IMR-90 (cell line): ENCODE measurements at regions not wholly inside any gene's neighbourhood (a gene's known extent, or its start where the extent isn't known, plus 50 kb on each side); places are given as distances from the start of the nearest gene placed in this dataset.

Experiments used
- ATAC-seq: fragments of 200-7000 bp; cut with Tn5 transposase; 2 replicates; pipeline ENCODE4 v1.9.1; 2020; ENCODE audit warnings: low read depth, mild to moderate bottlenecking, moderate library complexity
- BruUV-seq: library from RNA; stranded (reverse); fragments of 400-500 nt; replicated peaks from 2 replicates; lab custom pipeline; 2021; lab: Mats Ljungman, UMichigan
- CTCF ChIA-PET: fragments of 300-600 bp; formaldehyde crosslinking; extraction: SDS; loops from one replicate; lab custom pipeline; 2021; ENCODE audit warnings: antibody characterized with exemption; lab: Yijun Ruan, JAX
- POLR2A ChIA-PET: fragments of 300-600 bp; sonication (Branson Sonifier 250); formaldehyde crosslinking; loops from one replicate; lab custom pipeline; 2022; ENCODE audit warnings: antibody characterized with exemption; ENCODE audit not compliant: unreplicated experiment; lab: Charles Lee
- DNase-seq: peaks from one replicate; pipeline ENCODE4 v3.0.0; 2013
- H2AFZ ChIP-seq: replicated peaks from 2 replicates; pipeline ENCODE3; 2013; ENCODE audit warnings: low read length, mild to moderate bottlenecking; ENCODE audit not compliant: poor library complexity
- H2AK5ac ChIP-seq: 2 replicates; pipeline ENCODE4 v1.6.1; 2013; ENCODE audit warnings: low read depth, low read length, inconsistent platforms
- H2AK9ac ChIP-seq: replicated peaks from 2 replicates; pipeline ENCODE3; 2013; ENCODE audit warnings: mild to moderate bottlenecking, low read depth, low read length, moderate library complexity; ENCODE audit not compliant: poor library complexity
- H2BK120ac ChIP-seq: 2 replicates; pipeline ENCODE4 v1.6.1; 2013; ENCODE audit warnings: low read depth, low read length, inconsistent platforms
- H2BK15ac ChIP-seq: 3 replicates; pipeline ENCODE4 v1.6.1; 2013; ENCODE audit warnings: low read depth, low read length, inconsistent platforms
- H2BK20ac ChIP-seq: 2 replicates; pipeline ENCODE4 v1.6.1; 2013; ENCODE audit warnings: low read depth, mild to moderate bottlenecking, inconsistent platforms, low read length, moderate library complexity
- H2BK5ac ChIP-seq: 2 replicates; pipeline ENCODE4 v1.6.1; 2013; ENCODE audit warnings: mild to moderate bottlenecking, low read depth, low read length, inconsistent platforms; ENCODE audit not compliant: poor library complexity, severe bottlenecking
- H3K14ac ChIP-seq: replicated peaks from 2 replicates; pipeline ENCODE4 v1.6.1; 2013; ENCODE audit warnings: low read depth, low read length, inconsistent platforms
- H3K18ac ChIP-seq: 2 replicates; pipeline ENCODE4 v1.6.1; 2013; ENCODE audit warnings: low read depth, low read length, control low read depth
- H3K23ac ChIP-seq: 2 replicates; pipeline ENCODE4 v1.6.1; 2013; ENCODE audit warnings: low read depth, low read length, inconsistent platforms
- H3K27ac ChIP-seq: 2 replicates; pipeline ENCODE4 v1.5.1; 2013; ENCODE audit warnings: mild to moderate bottlenecking, control low read depth, low read length; ENCODE audit not compliant: insufficient read depth
- H3K27me3 ChIP-seq: 2 replicates; pipeline ENCODE4 v1.6.1; 2013; ENCODE audit warnings: low read length; ENCODE audit not compliant: control insufficient read depth, insufficient read depth
- H3K36me3 ChIP-seq: 2 replicates; pipeline ENCODE4 v1.6.1; 2013; ENCODE audit warnings: low read length, mixed read lengths; ENCODE audit not compliant: control insufficient read depth, insufficient read depth
- H3K4ac ChIP-seq: 2 replicates; pipeline ENCODE4 v1.6.1; 2013; ENCODE audit warnings: low read depth, low read length, inconsistent platforms
- H3K4me1 ChIP-seq: 2 replicates; pipeline ENCODE4 v1.6.1; 2013; ENCODE audit warnings: low read length, mixed read lengths; ENCODE audit not compliant: control insufficient read depth, insufficient read depth
- H3K4me2 ChIP-seq: 2 replicates; pipeline ENCODE4 v1.6.1; 2013; ENCODE audit warnings: low read depth, mild to moderate bottlenecking, control low read depth, low read length, moderate library complexity
- H3K4me3 ChIP-seq: 2 replicates; pipeline ENCODE4 v1.5.1; 2013; ENCODE audit warnings: low read depth, mild to moderate bottlenecking, control low read depth, low read length, moderate library complexity; ENCODE audit not compliant: insufficient read depth
- H3K56ac ChIP-seq: 2 replicates; pipeline ENCODE4 v1.6.1; 2013; ENCODE audit warnings: low read length, inconsistent platforms; ENCODE audit not compliant: insufficient read depth; ENCODE audit errors: extremely low read depth
- H3K79me1 ChIP-seq, 2 experiments: 2 replicates each; pipeline ENCODE4 v1.6.1; 2013; ENCODE audit warnings: low read length in 2 of 2, inconsistent platforms in 1 of 2, low read depth in 1 of 2
- H3K9ac ChIP-seq: 2 replicates; pipeline ENCODE4 v1.6.1; 2013; ENCODE audit warnings: low read depth, low read length, control low read depth
- H3K9me1 ChIP-seq: 2 replicates; pipeline ENCODE4 v1.6.1; 2013; ENCODE audit warnings: low read length, inconsistent platforms; ENCODE audit not compliant: insufficient read depth
- H3K9me3 ChIP-seq: 2 replicates; pipeline ENCODE4 v1.6.1; 2013; ENCODE audit warnings: low read length; ENCODE audit not compliant: control insufficient read depth, insufficient read depth
- H4K20me1 ChIP-seq: 2 replicates; pipeline ENCODE4 v1.6.1; 2013; ENCODE audit warnings: low read length, inconsistent platforms; ENCODE audit not compliant: insufficient read depth
- H4K5ac ChIP-seq: 2 replicates; pipeline ENCODE4 v1.6.1; 2013; ENCODE audit warnings: mild to moderate bottlenecking, low read depth, low read length, control low read depth
- H4K8ac ChIP-seq, 2 experiments: 2 replicates each; pipeline ENCODE4 v1.6.1; 2013; ENCODE audit warnings: low read depth in 2 of 2, low read length in 2 of 2, control low read depth in 1 of 2, inconsistent platforms in 1 of 2
- H4K91ac ChIP-seq: 2 replicates; pipeline ENCODE4 v1.6.1; 2013; ENCODE audit warnings: low read depth, low read length, inconsistent platforms; ENCODE audit not compliant: insufficient read depth
- BHLHE40 ChIP-seq: fragments of 150-350 bp; IDR thresholded peaks from 2 replicates; pipeline ENCODE4 v1.6.1; 2016; ENCODE audit warnings: mild to moderate bottlenecking, low read depth, low read length
- CEBPB ChIP-seq: IDR thresholded peaks from 2 replicates; pipeline ENCODE4 v1.6.1; 2012; ENCODE audit warnings: low read depth, low read length, improper control_type of control experiment
- CTCF ChIP-seq: conservative IDR thresholded peaks from 2 replicates; pipeline ENCODE4 v1.5.1; 2012; ENCODE audit warnings: mild to moderate bottlenecking, low read depth, low read length, improper control_type of control experiment
- FOS ChIP-seq: fragments of 150-350 bp; IDR thresholded peaks from 2 replicates; pipeline ENCODE4 v1.6.1; 2016; ENCODE audit warnings: low read depth, low read length
- MAFK ChIP-seq: IDR thresholded peaks from 2 replicates; pipeline ENCODE4 v1.6.1; 2012; ENCODE audit warnings: low read depth, low read length, improper control_type of control experiment
- MAZ ChIP-seq: IDR thresholded peaks from 2 replicates; pipeline ENCODE4 v1.6.1; 2012; ENCODE audit warnings: low read depth, mild to moderate bottlenecking, low read length, improper control_type of control experiment, moderate library complexity, borderline replicate concordance
- NFE2L2 ChIP-seq: fragments of 150-350 bp; IDR thresholded peaks from 2 replicates; pipeline ENCODE4 v1.6.1; 2016; ENCODE audit warnings: low read depth, mild to moderate bottlenecking, low read length
- RAD21 ChIP-seq: IDR thresholded peaks from 2 replicates; pipeline ENCODE4 v1.6.1; 2012; ENCODE audit warnings: low read length, improper control_type of control experiment
- RFX5 ChIP-seq: IDR thresholded peaks from 2 replicates; pipeline ENCODE4 v1.8.0; 2012; ENCODE audit warnings: low read depth, mild to moderate bottlenecking, low read length, moderate library complexity
- SMC3 ChIP-seq: fragments of 150-350 bp; IDR thresholded peaks from 2 replicates; pipeline ENCODE4 v1.6.1; 2016; ENCODE audit warnings: low read depth, mild to moderate bottlenecking, antibody characterized with exemption, low read length, moderate library complexity
- USF2 ChIP-seq: fragments of 150-350 bp; IDR thresholded peaks from 2 replicates; pipeline ENCODE4 v1.6.1; 2017; ENCODE audit warnings: mild to moderate bottlenecking, antibody characterized with exemption, low read length, low read depth
- WGBS, 2 experiments: methylation state at CpG; one replicate each; pipeline versions ENCODE4 v1.1.5 to v1.1.7; 2013; ENCODE audit warnings: missing lambda C conversion rate in 2 of 2; ENCODE audit not compliant: insufficient read length in 1 of 2; ENCODE audit errors: extremely low coverage in 2 of 2; 5-methylcytosine and 5-hydroxymethylcytosine counted together
- dilution Hi-C: fragments of 300-500 bp; cut with HindIII; formaldehyde crosslinking; loops from one replicate; pipeline ENCODE4 v1.14.3; 2018; ENCODE audit warnings: low sequenced_read_pairs; ENCODE audit not compliant: unreplicated experiment
- in situ Hi-C: fragments of 300-500 bp; cut with MboI; formaldehyde crosslinking; loops from 3 replicates; pipeline ENCODE4 v1.14.3; 2019; ENCODE audit warnings: low sequenced_read_pairs, inconsistent platforms, mixed read lengths
- intact Hi-C: fragments of 100-400 bp; cut with micrococcal nuclease; formaldehyde crosslinking; loops from 2 replicates; pipeline ENCODE4 v1.10.0; 2022
- TF ChIP-seq, protein P1 (sequence below): fragments of 150-350 bp; IDR thresholded peaks from 2 replicates; pipeline ENCODE4 v1.6.1; 2016; ENCODE audit warnings: low read depth, mild to moderate bottlenecking, low read length, moderate library complexity, borderline replicate concordance

DNA sequence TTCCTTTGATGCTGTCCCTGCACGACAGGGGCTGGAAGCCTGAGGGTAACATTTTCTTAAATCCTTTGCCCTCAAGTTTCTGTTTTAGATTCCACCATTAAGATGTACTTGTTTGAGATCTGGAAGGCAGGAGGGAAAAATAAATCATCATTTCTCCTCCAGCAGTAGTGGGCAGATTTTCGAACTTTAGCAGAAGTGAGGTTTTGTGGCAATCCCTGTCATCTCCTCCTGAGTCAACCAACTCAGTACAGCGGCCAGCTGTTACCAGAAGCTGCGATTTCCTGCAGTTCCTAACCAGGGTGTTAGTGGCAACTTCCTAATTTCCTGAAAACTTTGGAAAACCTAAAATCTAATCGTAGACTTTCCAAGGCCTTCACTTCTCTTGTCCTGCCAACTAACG is 517.2 kb upstream of the ACVR2A start:
- Histone ChIP-seq H2BK15ac (no peak overlapping the region), H3K9ac (no peak overlapping the region), H2AFZ (no peak overlapping the region), H3K18ac (no peak overlapping the region), H4K5ac (no peak overlapping the region), H3K27ac (no peak overlapping the region), H3K79me1 (no peaks in the 10 kb centered on the region), H4K8ac (no peak overlapping the region), H3K4me2 (no peak overlapping the region), H3K9me1 (no peaks in the 10 kb centered on the region), H3K56ac (no peak overlapping the region), H3K4me3 (no peak overlapping the region), H2BK120ac (no peak overlapping the region), H3K36me3 (no peaks in the 10 kb centered on the region), H2AK5ac (no peak overlapping the region), H3K4ac (no peak overlapping the region), H2BK20ac (no peak overlapping the region), H2BK5ac (no peak overlapping the region), H4K20me1 (no peaks in the 10 kb centered on the region), H3K27me3 (no peaks in the 10 kb centered on the region), H3K14ac (no peak overlapping the region), H2AK9ac (no peak overlapping the region), H3K4me1 (no peaks in the 10 kb centered on the region), H3K23ac (no peak overlapping the region), H3K9me3 (no peaks in the 10 kb centered on the region), H4K91ac (no peak overlapping the region)
- ChIA-PET CTCF (no interaction called here), POLR2A (no interaction called here)
- WGBS, 2 experiments, result 71% methylated on average over 2 of the region's 6 CpGs; no CpG with 5 or more reads in 1 of the 2 experiments
- ATAC-seq, result no peak
- TF ChIP-seq CEBPB, result no peak
- no peak for TF ChIP-seq SMC3
- TF ChIP-seq BHLHE40, result no peak
- no peak for TF ChIP-seq USF2
- TF ChIP-seq CTCF, result no peak
- TF ChIP-seq, protein P1, sequence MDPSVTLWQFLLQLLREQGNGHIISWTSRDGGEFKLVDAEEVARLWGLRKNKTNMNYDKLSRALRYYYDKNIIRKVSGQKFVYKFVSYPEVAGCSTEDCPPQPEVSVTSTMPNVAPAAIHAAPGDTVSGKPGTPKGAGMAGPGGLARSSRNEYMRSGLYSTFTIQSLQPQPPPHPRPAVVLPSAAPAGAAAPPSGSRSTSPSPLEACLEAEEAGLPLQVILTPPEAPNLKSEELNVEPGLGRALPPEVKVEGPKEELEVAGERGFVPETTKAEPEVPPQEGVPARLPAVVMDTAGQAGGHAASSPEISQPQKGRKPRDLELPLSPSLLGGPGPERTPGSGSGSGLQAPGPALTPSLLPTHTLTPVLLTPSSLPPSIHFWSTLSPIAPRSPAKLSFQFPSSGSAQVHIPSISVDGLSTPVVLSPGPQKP, result no peak
- TF ChIP-seq MAZ, result no peak
- TF ChIP-seq RAD21, result no peak
- no peak for TF ChIP-seq MAFK
- TF ChIP-seq RFX5, result no peak
- TF ChIP-seq NFE2L2, result no peak
- no peak for TF ChIP-seq FOS
- no peak for DNase-seq
- in situ Hi-C loops, result no loop called here
- dilution Hi-C loops, result no loop called here
- no TSS peak for BruUV-seq
- intact Hi-C loops, result no loop called here
